ENCODE measurements at regions not wholly inside any gene's neighbourhood (a gene's known extent, or its start where the extent isn't known, plus 50 kb on each side); places are given as distances from the start of the nearest gene placed in this dataset.

- DNase-seq (ENCODE audit: extremely low read depth, low read depth): no peak
Observed at GRCh38 chr2:3138621-3139020, 239.0 kb downstream of the EIPR1 start.

GRCh38 chr2:3137651-3138300 is 239.8 kb downstream of the EIPR1 start:
- DNase-seq (ENCODE audit: extremely low read depth, low read depth): no peak

DNA sequence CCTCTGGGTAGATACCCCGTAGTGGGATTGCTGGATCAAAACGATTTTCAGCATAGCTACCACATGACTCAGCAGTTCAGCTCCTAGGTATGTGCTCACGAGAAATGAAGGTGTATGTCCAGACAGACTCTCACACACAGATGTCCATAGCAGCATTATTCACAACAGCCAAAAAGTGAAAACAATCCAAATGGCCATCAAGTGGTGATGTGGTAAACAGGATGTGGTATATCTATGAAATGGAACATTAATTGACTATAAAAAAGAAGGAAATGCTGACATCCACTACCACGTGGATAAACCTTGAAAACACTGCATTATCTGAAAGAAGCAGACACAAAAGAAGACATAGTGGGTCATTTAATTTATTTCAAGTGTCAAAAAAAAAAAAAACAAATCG is 241.9 kb downstream of the EIPR1 start:
- DNase-seq (ENCODE audit: extremely low read depth, low read depth): no peak

DNA sequence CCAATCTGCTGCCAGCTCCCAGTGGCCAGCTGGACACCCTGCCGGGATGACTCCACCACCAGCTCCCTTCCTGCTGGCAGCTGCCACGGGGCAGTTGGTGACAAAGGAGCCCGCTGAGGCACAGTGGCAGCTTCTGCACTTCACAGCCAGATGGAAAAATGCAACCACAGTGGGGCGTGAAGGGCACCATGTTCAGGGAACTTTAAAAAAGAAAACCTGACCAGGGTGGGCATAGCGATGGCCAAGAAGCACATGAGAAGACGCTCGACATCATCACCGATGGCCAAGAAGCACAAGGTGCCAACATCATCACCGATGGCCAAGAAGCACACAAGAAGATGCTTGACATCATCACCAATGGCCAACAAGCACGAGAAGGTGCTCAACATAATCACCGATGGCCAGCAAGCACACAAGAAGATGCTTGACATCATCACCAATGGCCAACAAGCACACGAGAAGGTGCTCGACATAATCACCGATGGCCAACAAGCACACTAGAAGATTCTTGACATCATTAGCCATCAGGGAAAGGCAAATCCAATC is 243.5 kb downstream of the EIPR1 start:
- DNase-seq (ENCODE audit: extremely low read depth, low read depth): no peak

- no peak for DNase-seq (ENCODE audit: extremely low read depth, low read depth)
Observed at GRCh38 chr2:3132966-3133365, 244.7 kb downstream of the EIPR1 start.

DNA sequence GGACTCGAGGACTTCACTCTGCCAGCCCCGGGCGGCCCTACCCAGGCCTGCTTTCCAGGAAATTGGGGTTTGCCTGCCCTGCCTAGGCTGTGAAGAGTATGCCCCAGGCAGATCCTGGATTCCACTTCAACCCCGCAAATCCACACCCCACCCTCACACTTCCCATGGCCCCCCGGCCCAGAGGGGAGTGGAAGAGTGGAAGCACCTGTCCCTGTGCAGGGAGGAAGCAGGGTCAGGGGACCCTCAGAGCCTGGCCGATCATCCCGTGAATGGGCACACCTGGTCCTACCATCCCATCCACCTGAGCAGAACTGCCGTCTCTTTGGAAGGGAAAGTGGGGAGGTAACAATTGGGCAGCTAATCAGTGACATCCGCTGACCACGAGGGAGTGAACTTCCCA is 245.2 kb downstream of the EIPR1 start:
- DNase-seq (ENCODE audit: extremely low read depth, low read depth): no peak

GRCh38 chr2:3131636-3132326 is 245.8 kb downstream of the EIPR1 start:
- no peak for DNase-seq (ENCODE audit: extremely low read depth, low read depth)

DNA sequence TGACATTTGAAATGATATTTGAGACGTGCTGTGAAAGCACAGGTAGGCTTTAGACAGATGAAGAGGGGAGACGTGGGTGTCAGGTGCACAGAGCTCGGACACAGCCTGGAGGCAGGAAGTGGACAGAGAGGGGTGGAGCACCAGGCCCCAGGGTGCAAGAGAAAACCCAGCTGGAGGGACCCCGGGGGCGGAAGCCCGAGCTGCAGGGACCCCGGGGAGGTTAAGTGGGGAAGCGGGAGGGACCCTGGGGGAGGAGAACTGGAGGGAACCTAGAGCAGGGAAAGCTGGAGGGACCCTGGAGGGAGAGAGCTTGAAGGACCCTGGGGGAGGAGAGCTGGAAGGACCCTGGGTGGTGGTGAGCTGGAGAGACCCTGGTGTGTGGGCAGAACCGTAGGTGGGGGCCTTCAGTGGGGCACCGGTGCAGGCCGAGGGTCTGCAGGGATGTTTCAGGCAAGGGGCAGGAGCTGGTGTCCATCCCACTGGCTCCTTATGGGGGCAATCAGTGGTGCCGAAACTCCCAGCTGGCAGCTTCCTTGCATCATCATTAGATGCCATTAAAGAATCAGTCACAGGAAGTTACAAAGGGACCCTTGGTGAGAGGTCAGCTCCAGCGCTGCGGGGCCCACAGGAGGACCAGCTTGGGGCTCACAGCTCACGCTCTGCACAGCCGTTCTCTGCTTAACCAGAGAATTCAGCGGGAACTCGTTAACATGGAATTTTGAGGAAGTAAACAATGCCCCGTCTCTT is 246.6 kb downstream of the EIPR1 start:
- DNase-seq (ENCODE audit: extremely low read depth, low read depth): no peak

DNA sequence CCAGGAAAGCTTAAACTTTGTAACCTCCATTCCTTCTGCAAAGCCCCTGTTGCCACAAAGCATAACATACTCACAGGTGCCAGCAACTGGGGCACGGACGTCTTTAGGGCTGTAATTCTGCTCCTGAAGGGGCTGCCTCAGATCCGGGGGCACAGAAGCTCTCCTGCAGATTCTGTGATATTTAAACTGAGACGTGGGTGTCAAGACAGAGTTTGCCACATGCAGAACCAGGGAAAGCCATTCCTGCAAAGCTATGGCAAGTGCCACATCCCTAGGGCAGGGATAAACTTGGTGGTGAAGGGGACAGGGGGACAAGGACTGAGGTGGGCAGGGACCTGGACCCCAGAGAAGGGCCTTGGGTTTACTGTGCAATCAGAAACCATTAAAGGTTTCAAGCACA is 247.2 kb downstream of the EIPR1 start:
- DNase-seq (ENCODE audit: extremely low read depth, low read depth): no peak

DNA sequence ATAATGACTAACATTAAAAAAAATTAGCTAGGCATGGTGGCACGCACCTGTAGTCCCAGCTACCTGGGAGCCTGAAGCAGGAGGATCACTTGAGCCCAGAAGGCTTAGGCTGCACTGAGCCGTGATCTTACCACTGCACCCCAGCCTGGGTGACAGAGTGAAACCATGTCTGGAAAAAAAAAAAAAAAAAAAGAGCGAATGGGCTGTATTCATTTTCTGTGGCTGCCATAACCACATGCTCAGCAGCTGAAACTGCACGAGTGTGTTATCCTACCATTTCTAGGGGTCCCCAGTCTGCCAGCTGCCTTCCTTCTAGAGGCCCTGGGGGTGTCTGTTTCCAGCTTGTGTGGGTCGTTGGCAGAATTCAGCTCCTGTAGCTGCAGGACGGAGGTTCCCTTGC is 247.8 kb downstream of the EIPR1 start:
- no peak for DNase-seq (ENCODE audit: extremely low read depth, low read depth)

DNA sequence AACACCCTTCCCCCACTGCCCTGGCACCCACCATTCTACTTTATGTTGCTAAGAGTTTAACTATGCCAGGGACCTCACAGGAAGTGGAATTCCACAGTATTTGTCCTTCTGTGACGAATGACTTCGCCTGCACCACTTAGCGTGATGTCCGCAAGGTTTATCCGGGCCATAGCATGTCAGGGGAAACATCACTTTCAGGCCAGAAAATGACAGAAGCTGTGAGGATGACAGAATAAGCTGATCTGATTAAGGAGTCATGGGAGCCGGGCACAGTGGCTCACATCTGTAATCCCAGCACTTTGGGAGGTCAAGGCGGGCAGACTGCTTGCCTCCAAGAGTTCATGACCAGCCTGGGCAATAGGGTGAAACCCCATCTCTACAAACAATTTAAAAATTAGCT is 248.8 kb downstream of the EIPR1 start:
- DNase-seq (ENCODE audit: extremely low read depth, low read depth): no peak

DNA sequence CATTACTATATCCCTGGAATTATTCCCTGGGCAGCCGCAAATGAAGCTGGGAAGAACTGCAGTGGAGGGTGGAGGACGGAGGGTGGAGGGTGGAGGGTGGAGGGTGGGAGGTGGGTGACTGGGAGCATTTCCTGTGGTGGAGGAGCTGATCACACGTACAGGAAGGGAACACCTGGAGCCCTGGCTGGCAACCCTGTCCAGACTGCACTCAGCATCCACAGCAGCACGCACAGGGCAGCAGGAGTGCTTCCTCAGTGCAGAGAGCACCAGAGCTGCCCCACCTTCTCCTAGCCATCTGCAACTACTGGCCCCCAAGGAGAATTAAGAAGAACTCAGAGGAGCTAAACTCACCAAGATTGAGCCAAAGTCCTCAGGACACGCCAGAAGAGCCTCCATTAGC is 249.9 kb downstream of the EIPR1 start:
- DNase-seq (ENCODE audit: extremely low read depth, low read depth): no peak

DNA sequence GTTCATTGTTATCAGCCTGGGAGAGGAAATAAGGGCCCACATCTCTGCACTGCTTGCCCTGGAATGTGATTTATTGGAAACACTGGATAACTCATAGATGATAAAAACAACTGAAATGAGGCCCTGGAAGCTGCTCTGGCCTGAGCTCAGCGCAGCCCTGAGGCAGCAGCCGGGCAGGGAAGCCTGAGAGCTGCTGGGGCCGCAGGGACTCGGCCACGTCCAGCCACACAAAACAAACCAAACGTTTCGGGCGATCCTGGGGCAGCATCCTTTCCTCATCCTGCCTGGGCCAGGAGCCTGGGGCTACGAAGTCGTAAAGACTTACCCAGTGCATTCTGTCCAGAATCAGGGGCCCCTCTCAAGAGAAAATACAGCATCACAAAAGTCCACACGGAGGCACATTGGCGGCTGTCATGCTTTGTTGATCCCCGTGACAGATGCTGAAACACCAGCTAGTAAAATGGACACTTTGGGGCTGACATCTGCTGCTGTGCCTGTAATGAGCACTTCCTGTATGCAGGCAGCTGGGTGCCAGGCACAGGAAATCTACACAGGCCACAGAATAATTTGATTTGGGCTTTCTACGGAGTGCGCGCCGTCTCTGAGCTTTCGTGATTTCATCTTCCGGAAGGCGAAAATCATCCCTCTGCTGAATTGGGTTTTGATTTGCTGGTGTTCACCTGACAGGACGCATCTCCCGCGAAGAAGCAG is 250.6 kb downstream of the EIPR1 start:
- no peak for DNase-seq (ENCODE audit: extremely low read depth, low read depth)

DNA sequence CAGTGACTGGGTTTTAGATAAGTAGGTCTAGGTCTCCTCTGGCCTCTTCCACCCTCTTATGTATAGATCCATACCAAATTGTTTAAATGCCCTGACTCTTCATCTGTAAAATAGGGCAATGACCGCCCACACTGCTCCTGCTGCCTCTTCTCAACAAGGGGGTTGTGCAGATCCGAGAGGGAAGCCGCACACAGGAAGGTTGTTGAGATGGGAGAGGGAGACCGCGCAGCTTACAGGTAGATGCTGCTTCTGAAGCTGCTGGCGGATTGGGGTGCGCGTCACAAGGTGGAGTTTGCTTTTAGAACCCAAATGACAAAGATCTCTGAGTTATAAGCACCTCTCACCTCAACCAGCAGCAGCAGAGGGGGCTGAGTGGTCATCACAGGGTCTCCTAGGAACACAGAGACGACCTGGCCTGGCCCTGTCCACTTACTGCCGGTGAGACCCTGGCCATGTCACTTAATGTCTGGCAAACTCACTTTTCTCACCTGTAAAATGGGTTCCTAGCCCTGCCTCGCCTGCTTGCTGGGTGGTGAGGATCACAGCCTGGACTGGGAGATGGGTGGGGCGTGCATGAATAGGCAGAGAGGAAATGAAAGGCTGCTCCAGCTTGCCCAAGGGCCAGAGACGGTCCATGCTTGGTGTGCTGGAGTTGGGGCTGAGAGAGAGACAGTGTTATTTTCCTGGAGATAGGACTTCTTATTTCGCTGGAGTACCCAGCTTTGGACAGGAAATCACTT is 251.3 kb downstream of the EIPR1 start:
- no peak for DNase-seq (ENCODE audit: extremely low read depth, low read depth)

- DNase-seq (ENCODE audit: extremely low read depth, low read depth): no peak
Observed at GRCh38 chr2:3125761-3126130, 251.9 kb downstream of the EIPR1 start.

DNA sequence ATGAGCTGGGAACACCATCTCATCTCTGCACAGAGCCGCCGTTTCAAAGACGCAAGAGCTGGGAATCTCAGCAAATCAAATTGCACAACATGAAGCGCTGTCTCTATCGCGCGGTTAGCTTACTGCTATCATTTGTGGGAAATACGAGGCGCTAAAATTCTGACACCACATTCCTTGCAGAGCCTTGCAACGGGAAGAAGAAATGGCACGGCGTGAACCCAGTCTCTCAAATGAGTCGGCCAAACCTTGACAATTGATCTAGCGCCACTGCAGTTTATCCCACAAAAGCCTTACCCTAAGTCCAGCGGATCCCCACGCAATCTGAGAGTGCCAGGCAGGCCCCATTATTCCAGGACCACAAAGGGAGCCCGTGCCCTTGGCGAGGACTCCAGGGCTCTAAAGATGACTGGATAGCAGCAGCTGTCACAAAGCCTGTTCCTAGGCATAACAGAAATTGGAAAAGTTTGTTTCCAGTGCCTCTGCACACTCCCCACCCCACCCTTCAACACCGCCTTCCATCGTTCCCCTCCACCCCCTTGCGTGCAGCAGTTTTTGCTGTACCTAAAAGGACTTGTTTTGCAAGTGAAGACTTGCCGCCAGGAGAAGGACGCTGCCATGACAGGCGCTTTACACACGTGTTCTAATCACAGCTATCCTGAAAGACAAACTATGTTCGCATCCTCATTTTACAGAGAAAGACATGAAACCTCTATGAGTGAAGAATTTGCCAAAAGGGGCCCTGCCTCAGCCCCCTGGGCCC is 252.4 kb downstream of the EIPR1 start:
- DNase-seq (ENCODE audit: extremely low read depth, low read depth): no peak

DNA sequence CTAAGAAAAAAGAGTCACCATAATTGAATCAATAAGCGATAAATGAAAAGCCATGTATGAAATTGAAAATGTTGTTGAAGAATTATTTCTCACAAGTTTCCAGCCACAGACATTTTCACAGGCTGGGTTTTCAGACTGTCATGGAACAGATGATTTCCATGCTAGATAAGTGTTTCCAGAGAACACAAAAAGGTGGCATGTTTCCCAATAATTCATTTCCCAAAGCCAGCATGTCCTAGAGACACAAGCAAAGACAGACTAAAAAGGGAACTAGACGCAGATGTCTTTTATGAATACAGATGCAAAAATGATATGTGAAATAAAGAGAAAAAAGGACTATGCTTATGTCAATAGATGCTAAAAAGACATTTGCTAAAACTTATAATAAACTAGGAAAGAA is 255.1 kb downstream of the EIPR1 start:
- DNase-seq (ENCODE audit: extremely low read depth, low read depth): no peak

- no peak for DNase-seq (ENCODE audit: extremely low read depth, low read depth)
Observed at GRCh38 chr2:3121601-3122000, 256.0 kb downstream of the EIPR1 start.

DNA sequence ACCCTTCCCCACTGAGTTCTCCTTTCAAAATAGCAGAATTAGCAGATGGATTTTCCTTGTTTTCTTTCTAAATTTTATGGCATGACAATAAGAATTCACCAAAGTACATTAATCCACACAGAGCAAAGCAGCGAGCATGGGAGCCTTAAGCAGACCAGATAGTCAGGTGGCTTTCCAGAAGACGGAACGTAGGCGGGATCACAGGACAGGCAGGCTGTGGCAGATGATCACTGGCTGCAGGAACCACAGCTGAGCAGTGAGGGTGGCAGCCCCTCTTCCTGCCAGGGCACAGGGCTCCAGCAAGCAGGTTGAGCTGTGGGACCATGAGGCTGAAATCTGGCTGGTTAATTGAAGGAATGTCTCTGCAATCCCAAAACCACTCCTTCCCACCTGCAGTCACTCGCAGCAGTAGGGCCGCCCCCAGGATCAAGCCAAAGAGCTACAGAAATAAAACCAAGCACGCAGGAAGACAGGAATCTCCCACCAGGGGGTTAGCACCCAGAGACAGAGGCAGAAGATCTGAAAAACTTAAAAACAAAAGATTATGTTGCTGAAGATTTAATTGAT is 259.9 kb downstream of the EIPR1 start:
- no peak for DNase-seq (ENCODE audit: extremely low read depth, low read depth)
